ENCODE measurements at regions not wholly inside any gene's neighbourhood (a gene's known extent, or its start where the extent isn't known, plus 50 kb on each side); places are given as distances from the start of the nearest gene placed in this dataset.

DNA sequence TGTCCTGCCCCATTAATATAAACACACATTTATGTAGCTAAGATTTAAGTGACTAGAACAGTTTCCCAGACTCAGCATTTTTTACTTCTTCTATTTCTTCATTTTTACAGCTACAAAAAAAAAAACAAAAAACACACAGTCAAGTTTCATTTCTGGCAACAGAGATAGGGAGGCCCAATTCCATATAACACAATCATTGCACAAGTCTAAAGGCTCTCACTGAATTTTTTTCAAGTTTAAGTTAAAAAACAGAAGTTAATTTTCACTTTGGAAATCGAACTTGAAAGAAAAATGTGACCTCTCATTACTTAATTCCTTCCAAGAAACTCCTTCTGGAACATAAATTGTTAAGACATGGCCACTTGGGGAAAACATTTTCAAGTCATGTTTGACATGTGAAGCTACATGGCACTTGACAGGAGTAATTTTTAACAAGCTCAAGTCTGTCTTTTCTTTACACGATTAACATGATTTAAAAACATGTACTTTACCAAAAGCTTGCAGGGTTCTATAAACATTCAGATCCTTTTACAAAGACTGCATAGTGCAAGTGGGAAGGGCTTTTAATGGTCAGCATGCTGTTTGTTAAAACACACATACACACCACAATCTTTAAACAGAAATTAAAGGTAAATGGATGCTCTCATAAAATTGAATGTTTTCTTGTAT is 100.1 kb upstream of the CCDC28A start (continued):
- TF ChIP-seq, protein P1, sequence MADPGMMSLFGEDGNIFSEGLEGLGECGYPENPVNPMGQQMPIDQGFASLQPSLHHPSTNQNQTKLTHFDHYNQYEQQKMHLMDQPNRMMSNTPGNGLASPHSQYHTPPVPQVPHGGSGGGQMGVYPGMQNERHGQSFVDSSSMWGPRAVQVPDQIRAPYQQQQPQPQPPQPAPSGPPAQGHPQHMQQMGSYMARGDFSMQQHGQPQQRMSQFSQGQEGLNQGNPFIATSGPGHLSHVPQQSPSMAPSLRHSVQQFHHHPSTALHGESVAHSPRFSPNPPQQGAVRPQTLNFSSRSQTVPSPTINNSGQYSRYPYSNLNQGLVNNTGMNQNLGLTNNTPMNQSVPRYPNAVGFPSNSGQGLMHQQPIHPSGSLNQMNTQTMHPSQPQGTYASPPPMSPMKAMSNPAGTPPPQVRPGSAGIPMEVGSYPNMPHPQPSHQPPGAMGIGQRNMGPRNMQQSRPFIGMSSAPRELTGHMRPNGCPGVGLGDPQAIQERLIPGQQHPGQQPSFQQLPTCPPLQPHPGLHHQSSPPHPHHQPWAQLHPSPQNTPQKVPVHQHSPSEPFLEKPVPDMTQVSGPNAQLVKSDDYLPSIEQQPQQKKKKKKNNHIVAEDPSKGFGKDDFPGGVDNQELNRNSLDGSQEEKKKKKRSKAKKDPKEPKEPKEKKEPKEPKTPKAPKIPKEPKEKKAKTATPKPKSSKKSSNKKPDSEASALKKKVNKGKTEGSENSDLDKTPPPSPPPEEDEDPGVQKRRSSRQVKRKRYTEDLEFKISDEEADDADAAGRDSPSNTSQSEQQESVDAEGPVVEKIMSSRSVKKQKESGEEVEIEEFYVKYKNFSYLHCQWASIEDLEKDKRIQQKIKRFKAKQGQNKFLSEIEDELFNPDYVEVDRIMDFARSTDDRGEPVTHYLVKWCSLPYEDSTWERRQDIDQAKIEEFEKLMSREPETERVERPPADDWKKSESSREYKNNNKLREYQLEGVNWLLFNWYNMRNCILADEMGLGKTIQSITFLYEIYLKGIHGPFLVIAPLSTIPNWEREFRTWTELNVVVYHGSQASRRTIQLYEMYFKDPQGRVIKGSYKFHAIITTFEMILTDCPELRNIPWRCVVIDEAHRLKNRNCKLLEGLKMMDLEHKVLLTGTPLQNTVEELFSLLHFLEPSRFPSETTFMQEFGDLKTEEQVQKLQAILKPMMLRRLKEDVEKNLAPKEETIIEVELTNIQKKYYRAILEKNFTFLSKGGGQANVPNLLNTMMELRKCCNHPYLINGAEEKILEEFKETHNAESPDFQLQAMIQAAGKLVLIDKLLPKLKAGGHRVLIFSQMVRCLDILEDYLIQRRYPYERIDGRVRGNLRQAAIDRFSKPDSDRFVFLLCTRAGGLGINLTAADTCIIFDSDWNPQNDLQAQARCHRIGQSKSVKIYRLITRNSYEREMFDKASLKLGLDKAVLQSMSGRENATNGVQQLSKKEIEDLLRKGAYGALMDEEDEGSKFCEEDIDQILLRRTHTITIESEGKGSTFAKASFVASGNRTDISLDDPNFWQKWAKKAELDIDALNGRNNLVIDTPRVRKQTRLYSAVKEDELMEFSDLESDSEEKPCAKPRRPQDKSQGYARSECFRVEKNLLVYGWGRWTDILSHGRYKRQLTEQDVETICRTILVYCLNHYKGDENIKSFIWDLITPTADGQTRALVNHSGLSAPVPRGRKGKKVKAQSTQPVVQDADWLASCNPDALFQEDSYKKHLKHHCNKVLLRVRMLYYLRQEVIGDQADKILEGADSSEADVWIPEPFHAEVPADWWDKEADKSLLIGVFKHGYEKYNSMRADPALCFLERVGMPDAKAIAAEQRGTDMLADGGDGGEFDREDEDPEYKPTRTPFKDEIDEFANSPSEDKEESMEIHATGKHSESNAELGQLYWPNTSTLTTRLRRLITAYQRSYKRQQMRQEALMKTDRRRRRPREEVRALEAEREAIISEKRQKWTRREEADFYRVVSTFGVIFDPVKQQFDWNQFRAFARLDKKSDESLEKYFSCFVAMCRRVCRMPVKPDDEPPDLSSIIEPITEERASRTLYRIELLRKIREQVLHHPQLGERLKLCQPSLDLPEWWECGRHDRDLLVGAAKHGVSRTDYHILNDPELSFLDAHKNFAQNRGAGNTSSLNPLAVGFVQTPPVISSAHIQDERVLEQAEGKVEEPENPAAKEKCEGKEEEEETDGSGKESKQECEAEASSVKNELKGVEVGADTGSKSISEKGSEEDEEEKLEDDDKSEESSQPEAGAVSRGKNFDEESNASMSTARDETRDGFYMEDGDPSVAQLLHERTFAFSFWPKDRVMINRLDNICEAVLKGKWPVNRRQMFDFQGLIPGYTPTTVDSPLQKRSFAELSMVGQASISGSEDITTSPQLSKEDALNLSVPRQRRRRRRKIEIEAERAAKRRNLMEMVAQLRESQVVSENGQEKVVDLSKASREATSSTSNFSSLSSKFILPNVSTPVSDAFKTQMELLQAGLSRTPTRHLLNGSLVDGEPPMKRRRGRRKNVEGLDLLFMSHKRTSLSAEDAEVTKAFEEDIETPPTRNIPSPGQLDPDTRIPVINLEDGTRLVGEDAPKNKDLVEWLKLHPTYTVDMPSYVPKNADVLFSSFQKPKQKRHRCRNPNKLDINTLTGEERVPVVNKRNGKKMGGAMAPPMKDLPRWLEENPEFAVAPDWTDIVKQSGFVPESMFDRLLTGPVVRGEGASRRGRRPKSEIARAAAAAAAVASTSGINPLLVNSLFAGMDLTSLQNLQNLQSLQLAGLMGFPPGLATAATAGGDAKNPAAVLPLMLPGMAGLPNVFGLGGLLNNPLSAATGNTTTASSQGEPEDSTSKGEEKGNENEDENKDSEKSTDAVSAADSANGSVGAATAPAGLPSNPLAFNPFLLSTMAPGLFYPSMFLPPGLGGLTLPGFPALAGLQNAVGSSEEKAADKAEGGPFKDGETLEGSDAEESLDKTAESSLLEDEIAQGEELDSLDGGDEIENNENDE (IDR thresholded peaks at IDR 0.05; ENCODE audit: insufficient replicate concordance, low read length) = no peak
- TF ChIP-seq MAFK (IDR thresholded peaks at IDR 0.05; ENCODE audit: low read depth, low read length) (no peak), HDAC2 (IDR thresholded peaks at IDR 0.05; ENCODE audit: borderline replicate concordance in 1 of 2, low read depth in 2 of 2, low read length in 2 of 2) (no peak), RXRA (IDR thresholded peaks at IDR 0.05; ENCODE audit: insufficient read depth, low read depth, low read length) (no peak), EP300 (IDR thresholded peaks at IDR 0.05; ENCODE audit: borderline replicate concordance in 1 of 2, low read depth in 2 of 2, low read length in 2 of 2) (no peak), ZNF274 (IDR thresholded peaks at IDR 0.05; ENCODE audit: borderline replicate concordance, extremely low read depth, low read length) (no peak), SP4 (IDR thresholded peaks at IDR 0.05; ENCODE audit: low read length) (no peak), SIN3A (conservative IDR thresholded peaks at IDR 0.05 in 1 of 2, IDR thresholded peaks at IDR 0.05 in 1 of 2; ENCODE audit: low read depth in 1 of 2, low read length in 2 of 2) (no peak), CHD2 (IDR thresholded peaks at IDR 0.05; ENCODE audit: low read length) (no peak), TCF12 (IDR thresholded peaks at IDR 0.05; ENCODE audit: low read depth, low read length) (no peak), POLR2AphosphoS5 (IDR thresholded peaks at IDR 0.05; ENCODE audit: low read depth, low read length) (no peak)
